A172 (cell line): ENCODE measurements at regions not wholly inside any gene's neighbourhood (a gene's known extent, or its start where the extent isn't known, plus 50 kb on each side); places are given as distances from the start of the nearest gene placed in this dataset.
A peak's percentile ranks its signal among the peaks of the same experiment; 100 is the strongest.

Source experiments
- DNase-seq: peaks from one replicate; pipeline ENCODE4 v3.0.0-alpha.2; 2015; ENCODE audit warnings: low spot score

GRCh38 chr3:182570946-182571594 lies 222.2 kb upstream of the ATP11B start:
- no peak for DNase-seq

DNA sequence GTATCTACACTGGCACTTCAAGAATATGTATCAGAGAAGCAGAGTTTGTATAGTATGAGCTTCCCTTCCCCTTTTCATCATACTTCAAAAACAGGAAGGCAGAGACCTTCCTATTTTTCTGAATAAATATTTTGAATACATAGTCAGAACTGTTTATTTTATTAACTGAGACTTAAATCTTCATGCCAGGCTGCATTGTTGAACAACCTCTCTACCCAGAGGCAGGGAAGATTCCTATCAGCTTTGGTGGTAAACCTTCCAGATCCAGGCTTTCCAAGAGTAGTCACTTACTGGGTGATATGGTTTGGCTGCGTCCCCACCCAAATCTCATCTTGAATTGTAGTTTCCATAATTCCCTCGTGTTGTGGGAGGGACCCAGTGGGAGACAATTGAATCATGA lies 217.4 kb upstream of the ATP11B start:
- DNase-seq = no peak

DNA sequence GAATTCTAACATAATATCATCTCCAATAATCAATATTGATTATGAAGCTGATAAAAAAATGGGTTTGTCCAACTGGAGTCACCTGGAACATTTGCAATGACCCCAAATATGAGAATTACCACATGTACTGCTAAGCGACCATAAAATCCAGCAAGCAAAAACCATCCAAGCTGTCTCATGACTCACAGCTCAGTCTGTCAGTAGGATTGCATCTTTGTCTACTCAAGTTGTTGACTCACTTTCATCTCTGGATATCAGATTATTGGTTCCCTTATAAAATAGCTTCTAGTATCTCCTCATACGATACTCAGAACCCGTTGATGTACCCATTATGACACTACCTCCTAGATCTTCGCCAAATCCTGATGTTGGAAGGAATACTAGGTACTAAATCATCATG lies 209.8 kb upstream of the ATP11B start:
- no peak for DNase-seq

DNA sequence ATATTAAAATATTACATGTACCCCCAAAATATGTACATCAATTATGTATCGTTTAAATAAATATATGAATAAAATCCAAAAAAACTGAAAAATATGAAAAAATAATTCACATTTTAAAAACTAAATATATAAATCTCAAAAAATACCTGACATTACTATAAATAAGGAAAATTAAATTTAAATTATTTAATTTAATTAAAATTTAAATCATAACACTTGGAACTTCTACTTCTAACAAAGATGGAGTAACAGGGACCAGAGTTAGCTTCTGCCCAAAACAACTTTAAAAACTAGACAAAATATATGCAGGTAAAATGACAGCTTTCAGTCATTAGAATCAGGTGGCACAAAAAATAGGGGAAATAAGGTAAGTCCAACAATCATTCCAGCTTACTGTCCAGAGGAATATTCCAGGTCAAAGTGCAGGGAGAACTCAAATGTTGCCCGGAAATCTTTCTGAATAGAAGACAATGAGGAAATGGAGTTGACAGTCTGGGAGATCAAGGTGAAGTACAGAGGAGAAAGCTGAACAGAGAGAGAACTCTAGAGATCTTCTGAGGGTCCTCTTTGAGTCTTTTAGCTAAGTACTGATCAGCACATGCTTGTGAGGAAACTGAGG lies 207.7 kb upstream of the ATP11B start:
- no peak for DNase-seq

GRCh38 chr3:182592747-182593146 lies 200.6 kb upstream of the ATP11B start:
- no peak for DNase-seq

- DNase-seq = no peak
Observed at GRCh38 chr3:182596676-182597410, 196.5 kb upstream of the ATP11B start.

GRCh38 chr3:182597621-182598041 lies 195.7 kb upstream of the ATP11B start:
- DNase-seq = peak; percentile 54

- DNase-seq = no peak
Observed at GRCh38 chr3:182601597-182601996, 191.7 kb upstream of the ATP11B start.

- no peak for DNase-seq
Observed at GRCh38 chr3:182603501-182603900, 189.8 kb upstream of the ATP11B start.

- DNase-seq = no peak
Observed at GRCh38 chr3:182605882-182606611, 187.3 kb upstream of the ATP11B start.

DNA sequence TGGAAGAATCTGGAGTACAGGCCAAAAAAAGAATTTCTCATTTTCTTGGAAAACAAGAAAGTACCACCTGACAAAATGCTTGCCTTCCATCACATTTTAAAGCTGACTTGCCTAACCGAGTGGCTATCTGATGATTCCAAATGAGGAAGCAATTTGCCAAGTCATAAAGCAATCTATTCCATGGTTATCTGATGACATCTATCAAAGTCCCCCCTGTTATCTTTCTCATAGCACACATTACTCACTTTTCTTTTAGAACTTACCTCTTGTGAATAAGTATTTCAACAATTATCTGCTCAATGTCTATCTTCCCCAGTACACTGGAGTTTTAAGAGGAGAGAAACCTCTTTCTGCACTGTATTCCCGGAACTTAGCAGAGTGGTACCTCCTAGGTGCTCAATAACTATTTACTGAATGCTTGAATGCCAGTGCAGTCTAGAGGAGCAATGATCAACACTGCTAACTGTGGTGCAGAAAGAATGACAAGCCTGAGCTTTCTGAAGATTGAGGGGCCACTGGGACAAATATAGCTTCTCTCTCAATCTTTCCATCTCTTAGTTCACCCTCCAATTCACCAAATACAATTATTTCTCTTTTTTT lies 186.3 kb upstream of the ATP11B start:
- DNase-seq = no peak

DNA sequence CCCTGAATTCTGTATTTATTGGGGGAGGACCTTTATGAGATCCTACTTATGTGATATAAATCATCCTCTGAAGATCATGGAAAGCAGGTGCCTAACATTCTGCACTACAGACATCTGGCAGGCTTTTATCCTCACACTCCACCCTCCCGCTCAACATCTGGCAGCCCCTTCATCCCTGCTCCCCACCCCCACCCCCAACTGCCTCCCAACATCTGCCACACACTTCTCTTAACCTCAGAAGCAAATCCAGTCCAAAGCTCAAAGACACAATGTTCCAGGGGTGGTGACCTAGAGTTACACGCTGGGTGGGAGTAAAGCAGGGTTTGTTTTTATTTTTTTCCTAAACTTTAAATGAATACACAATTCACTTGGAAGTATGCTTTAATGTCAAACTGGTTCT lies 184.5 kb upstream of the ATP11B start:
- no peak for DNase-seq

GRCh38 chr3:182609575-182610156 lies 183.6 kb upstream of the ATP11B start:
- DNase-seq = peak; percentile 14

GRCh38 chr3:182612332-182612731 lies 181.0 kb upstream of the ATP11B start:
- no peak for DNase-seq

GRCh38 chr3:182617500-182617899 lies 175.8 kb upstream of the ATP11B start:
- no peak for DNase-seq

DNA sequence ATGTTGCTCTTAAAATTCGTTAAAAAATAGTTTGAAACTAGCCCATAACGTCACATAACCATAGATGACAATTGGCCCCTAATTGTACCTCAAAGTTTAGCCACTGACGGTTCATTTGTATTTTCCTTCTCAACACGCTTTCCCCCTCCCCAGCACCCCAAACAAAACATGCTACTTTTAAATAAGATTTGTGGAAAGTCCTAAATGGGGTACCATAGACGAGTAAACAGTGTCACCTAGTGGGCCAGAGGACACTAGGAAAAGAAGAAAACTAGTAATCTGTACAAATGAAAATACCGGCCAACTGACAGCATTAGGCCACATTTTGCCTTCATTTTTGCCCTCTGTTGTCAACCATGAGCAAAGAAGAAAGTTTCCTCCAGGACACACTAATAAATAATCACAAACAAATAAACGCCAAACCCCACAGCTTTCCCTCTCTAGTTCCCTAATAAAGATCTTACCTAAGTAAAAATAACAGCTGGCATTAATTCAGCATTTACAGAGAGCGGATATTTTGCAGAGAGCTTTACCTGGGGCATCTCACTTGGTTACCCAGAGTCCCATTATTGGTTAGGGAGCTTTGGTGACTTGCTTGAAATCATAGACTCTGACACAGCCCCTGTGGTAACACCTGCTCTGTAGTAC lies 175.1 kb upstream of the ATP11B start:
- peak; percentile 47 for DNase-seq

DNA sequence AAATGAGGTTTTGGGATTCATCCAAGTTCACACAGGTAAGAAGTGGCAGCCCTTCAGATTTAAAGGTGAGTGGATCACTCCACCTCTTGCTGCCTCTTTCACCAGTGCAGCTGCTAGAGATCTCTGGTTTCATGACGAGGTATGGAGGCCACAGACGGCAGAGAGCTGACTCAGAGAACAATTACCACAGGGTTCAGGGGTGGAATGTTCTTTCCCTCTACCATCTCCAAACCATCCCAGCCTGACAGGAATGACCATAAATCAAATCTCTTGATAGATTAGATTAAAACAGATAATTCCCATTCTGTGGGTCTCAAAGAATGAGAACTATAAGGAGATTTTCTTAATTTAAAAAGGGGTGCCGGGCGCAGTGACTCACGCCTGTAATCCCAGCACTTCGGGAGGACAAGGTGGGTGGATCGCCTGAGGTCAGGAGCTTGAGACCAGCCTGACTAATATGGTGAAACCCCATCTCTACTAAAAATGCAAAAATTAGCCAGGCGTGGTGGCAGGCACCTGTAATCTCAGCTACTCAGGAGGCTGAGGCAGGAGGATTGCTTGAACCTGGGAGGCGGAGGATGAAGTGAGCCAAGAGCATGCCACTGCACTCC lies 174.2 kb upstream of the ATP11B start:
- peak; percentile 91 for DNase-seq

DNA sequence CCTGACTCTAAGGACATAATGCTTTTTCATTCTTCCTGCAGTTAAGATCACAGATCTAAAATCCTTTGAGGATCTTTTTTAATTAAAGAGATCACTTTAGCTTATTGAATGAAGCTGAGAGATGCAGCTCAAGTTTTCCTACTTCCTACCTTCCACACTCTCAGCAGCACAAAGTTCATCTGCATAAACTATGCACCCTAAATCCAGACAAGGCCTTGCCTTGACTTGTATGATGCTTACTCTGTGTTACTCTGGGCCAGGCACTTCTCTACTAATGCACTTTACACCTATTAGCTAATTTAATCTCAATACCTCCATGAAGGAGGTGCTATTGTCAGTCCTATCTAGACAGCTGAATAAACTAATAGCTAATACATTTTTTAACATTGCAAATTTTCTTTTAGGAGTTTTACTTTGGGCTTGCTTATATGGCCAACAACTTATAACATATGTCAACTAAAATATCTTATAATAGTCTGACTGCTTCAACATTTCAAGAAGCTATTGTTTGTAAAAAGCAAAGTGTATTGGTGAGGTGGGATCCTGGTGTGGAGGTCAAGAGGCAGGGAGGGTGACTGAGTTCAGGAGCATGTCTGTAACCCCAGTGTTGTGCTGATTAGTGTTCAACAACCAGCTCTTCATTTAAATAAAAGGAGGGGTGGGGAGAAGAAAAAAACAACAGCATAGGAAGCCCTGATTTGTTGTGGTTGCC lies 172.4 kb upstream of the ATP11B start:
- no peak for DNase-seq

GRCh38 chr3:182621435-182622240 lies 171.7 kb upstream of the ATP11B start:
- DNase-seq = peak; percentile 10
